Fibroblast of upper back skin (primary cell): ENCODE measurements at regions not wholly inside any gene's neighbourhood (a gene's known extent, or its start where the extent isn't known, plus 50 kb on each side); places are given as distances from the start of the nearest gene placed in this dataset.

ENCODE experiments used
- DNase-seq: peaks from one replicate; pipeline ENCODE4 v3.0.0-alpha.2; 2013

GRCh38 chr7:45973725-45974532 is 52.9 kb upstream of the IGFBP3 start:
- DNase-seq = no peak

- no peak for DNase-seq
Observed at GRCh38 chr7:45972629-45973312, 51.7 kb upstream of the IGFBP3 start.

- DNase-seq = no peak
Observed at GRCh38 chr7:45971661-45972175, 50.6 kb upstream of the IGFBP3 start.

- DNase-seq = no peak
Observed at GRCh38 chr7:45971171-45971570, 50.1 kb upstream of the IGFBP3 start.
